DND-41 (cell line): ENCODE measurements at regions not wholly inside any gene's neighbourhood (a gene's known extent, or its start where the extent isn't known, plus 50 kb on each side); places are given as distances from the start of the nearest gene placed in this dataset.

Source experiments
- EZH2 ChIP-seq: IDR thresholded peaks from 3 replicates; pipeline ENCODE4 v1.6.1; 2012; ENCODE audit warnings: borderline replicate concordance, low read depth, mild to moderate bottlenecking, moderate library complexity, low read length, inconsistent platforms; ENCODE audit not compliant: severe bottlenecking
- TF ChIP-seq, protein P1 (sequence below): IDR thresholded peaks from 2 replicates; pipeline ENCODE4 v1.5.1; 2012; ENCODE audit warnings: borderline replicate concordance, low read length, moderate library complexity, mild to moderate bottlenecking; ENCODE audit not compliant: poor library complexity, severe bottlenecking; ENCODE audit errors: extremely low read depth

DNA sequence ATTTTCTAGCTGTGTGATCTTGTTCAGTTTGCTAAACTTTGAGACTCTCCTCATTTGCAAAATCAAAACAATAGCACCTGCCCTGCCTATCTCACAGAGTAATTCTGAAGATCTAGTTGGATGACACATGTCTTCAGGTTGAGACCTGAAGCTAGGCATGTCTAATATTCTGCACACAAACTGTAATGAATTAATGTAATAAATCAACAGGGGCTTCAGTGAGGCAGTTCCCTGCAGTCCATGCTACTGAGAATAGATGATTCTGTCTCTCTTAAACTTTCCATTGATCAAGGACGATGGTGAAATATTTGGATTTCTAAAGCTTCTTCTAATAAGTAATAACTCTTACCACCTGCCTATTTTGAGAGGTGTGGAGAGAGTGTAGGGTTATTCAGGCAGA is 268.1 kb upstream of the TMTC4 start:
- TF ChIP-seq, protein P1, sequence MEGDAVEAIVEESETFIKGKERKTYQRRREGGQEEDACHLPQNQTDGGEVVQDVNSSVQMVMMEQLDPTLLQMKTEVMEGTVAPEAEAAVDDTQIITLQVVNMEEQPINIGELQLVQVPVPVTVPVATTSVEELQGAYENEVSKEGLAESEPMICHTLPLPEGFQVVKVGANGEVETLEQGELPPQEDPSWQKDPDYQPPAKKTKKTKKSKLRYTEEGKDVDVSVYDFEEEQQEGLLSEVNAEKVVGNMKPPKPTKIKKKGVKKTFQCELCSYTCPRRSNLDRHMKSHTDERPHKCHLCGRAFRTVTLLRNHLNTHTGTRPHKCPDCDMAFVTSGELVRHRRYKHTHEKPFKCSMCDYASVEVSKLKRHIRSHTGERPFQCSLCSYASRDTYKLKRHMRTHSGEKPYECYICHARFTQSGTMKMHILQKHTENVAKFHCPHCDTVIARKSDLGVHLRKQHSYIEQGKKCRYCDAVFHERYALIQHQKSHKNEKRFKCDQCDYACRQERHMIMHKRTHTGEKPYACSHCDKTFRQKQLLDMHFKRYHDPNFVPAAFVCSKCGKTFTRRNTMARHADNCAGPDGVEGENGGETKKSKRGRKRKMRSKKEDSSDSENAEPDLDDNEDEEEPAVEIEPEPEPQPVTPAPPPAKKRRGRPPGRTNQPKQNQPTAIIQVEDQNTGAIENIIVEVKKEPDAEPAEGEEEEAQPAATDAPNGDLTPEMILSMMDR, result no peak
- no peak for TF ChIP-seq EZH2
